ENCODE measurements at regions not wholly inside any gene's neighbourhood (a gene's known extent, or its start where the extent isn't known, plus 50 kb on each side); places are given as distances from the start of the nearest gene placed in this dataset.
"Not testable (repeated sequence)": the region's sequence is repeated elsewhere in the genome, so short reads cannot be mapped to it uniquely, and the experiment has no call there.

- WGBS, result 90% methylated on average over 8 of the region's 8 CpGs
- H3K4me1 ChIP-seq (ENCODE audit: insufficient read depth), result no peaks in the 10 kb centered on the region
- DNase-seq (ENCODE audit: extremely low spot score), result no peak
- H3K27ac ChIP-seq (ENCODE audit: low read depth), result no peak overlapping the region
- no peaks in the 10 kb centered on the region for H3K36me3 ChIP-seq (ENCODE audit: insufficient read depth)
- no peak overlapping the region for H3K4me3 ChIP-seq (ENCODE audit: low read depth, low read length)
Observed at GRCh38 chr12:68984796-68985573, 52.0 kb upstream of the CPM start.

- H3K27ac ChIP-seq (ENCODE audit: low read depth); H3K4me1 ChIP-seq (ENCODE audit: insufficient read depth); DNase-seq (ENCODE audit: extremely low spot score); H3K4me3 ChIP-seq (ENCODE audit: low read depth, low read length); H3K36me3 ChIP-seq (ENCODE audit: insufficient read depth): not testable (repeated sequence)
- WGBS, result 89% methylated on average over 4 of the region's 4 CpGs
Observed at GRCh38 chr12:68997526-68997925, 64.6 kb upstream of the CPM start.

- Histone ChIP-seq H3K4me3 (ENCODE audit: low read depth, low read length) (no peak overlapping the region), H3K4me1 (ENCODE audit: insufficient read depth) (no peaks in the 10 kb centered on the region), H3K36me3 (ENCODE audit: insufficient read depth) (no peaks in the 10 kb centered on the region), H3K27ac (ENCODE audit: low read depth) (no peak overlapping the region)
- 67% methylated on average over 1 of the region's 1 CpG for WGBS
- no peak for DNase-seq (ENCODE audit: extremely low spot score)
Observed at GRCh38 chr12:68998041-68998440, 65.1 kb upstream of the CPM start.

GRCh38 chr12:69000074-69000473 lies 67.1 kb upstream of the CPM start:
- H3K4me1 ChIP-seq (ENCODE audit: insufficient read depth), result no peaks in the 10 kb centered on the region
- DNase-seq (ENCODE audit: extremely low spot score), result no peak
- 89% methylated on average over 3 of the region's 3 CpGs for WGBS
- H3K27ac ChIP-seq (ENCODE audit: low read depth), result no peak overlapping the region
- H3K36me3 ChIP-seq (ENCODE audit: insufficient read depth), result no peaks in the 10 kb centered on the region
- H3K4me3 ChIP-seq (ENCODE audit: low read depth, low read length), result no peak overlapping the region

- H3K36me3 ChIP-seq (ENCODE audit: insufficient read depth), result no peaks in the 10 kb centered on the region
- no peak overlapping the region for H3K4me3 ChIP-seq (ENCODE audit: low read depth, low read length)
- DNase-seq (ENCODE audit: extremely low spot score), result no peak
- WGBS, result 83% methylated on average over 2 of the region's 2 CpGs
- H3K4me1 ChIP-seq (ENCODE audit: insufficient read depth), result no peaks in the 10 kb centered on the region
- H3K27ac ChIP-seq (ENCODE audit: low read depth), result no peak overlapping the region
Observed at GRCh38 chr12:69000540-69001243, 67.7 kb upstream of the CPM start.

GRCh38 chr12:69001251-69001650 lies 68.3 kb upstream of the CPM start:
- Histone ChIP-seq H3K4me1 (ENCODE audit: insufficient read depth) (no peaks in the 10 kb centered on the region), H3K27ac (ENCODE audit: low read depth) (no peak overlapping the region), H3K4me3 (ENCODE audit: low read depth, low read length) (no peak overlapping the region), H3K36me3 (ENCODE audit: insufficient read depth) (no peaks in the 10 kb centered on the region)
- DNase-seq (ENCODE audit: extremely low spot score), result no peak
- 95% methylated on average over 3 of the region's 3 CpGs for WGBS

GRCh38 chr12:69002969-69003368 lies 70.0 kb upstream of the CPM start:
- 76% methylated on average over 4 of the region's 4 CpGs for WGBS
- no peaks in the 10 kb centered on the region for H3K36me3 ChIP-seq (ENCODE audit: insufficient read depth)
- H3K27ac ChIP-seq (ENCODE audit: low read depth), result no peak overlapping the region
- no peak for DNase-seq (ENCODE audit: extremely low spot score)
- H3K4me3 ChIP-seq (ENCODE audit: low read depth, low read length), result no peak overlapping the region
- H3K4me1 ChIP-seq (ENCODE audit: insufficient read depth), result no peaks in the 10 kb centered on the region

GRCh38 chr12:69003991-69004390 lies 71.0 kb upstream of the CPM start:
- no peak overlapping the region for H3K4me3 ChIP-seq (ENCODE audit: low read depth, low read length)
- 91% methylated on average over 2 of the region's 2 CpGs for WGBS
- no peaks in the 10 kb centered on the region for H3K4me1 ChIP-seq (ENCODE audit: insufficient read depth)
- no peaks in the 10 kb centered on the region for H3K36me3 ChIP-seq (ENCODE audit: insufficient read depth)
- DNase-seq (ENCODE audit: extremely low spot score), result no peak
- no peak overlapping the region for H3K27ac ChIP-seq (ENCODE audit: low read depth)

GRCh38 chr12:69007101-69007854 lies 74.3 kb upstream of the CPM start:
- H3K4me1 ChIP-seq (ENCODE audit: insufficient read depth), result no peaks in the 10 kb centered on the region
- H3K36me3 ChIP-seq (ENCODE audit: insufficient read depth), result no peaks in the 10 kb centered on the region
- no peak overlapping the region for H3K27ac ChIP-seq (ENCODE audit: low read depth)
- DNase-seq (ENCODE audit: extremely low spot score), result peak; percentile 52
- no peak overlapping the region for H3K4me3 ChIP-seq (ENCODE audit: low read depth, low read length)
- 15% methylated on average over 9 of the region's 9 CpGs for WGBS

GRCh38 chr12:69007855-69008351 lies 74.9 kb upstream of the CPM start:
- Histone ChIP-seq H3K4me1 (ENCODE audit: insufficient read depth) (no peaks in the 10 kb centered on the region), H3K4me3 (ENCODE audit: low read depth, low read length) (no peak overlapping the region), H3K36me3 (ENCODE audit: insufficient read depth) (no peaks in the 10 kb centered on the region), H3K27ac (ENCODE audit: low read depth) (no peak overlapping the region)
- 58% methylated on average over 5 of the region's 5 CpGs for WGBS
- no peak for DNase-seq (ENCODE audit: extremely low spot score)

GRCh38 chr12:69008520-69008919 lies 75.5 kb upstream of the CPM start:
- no peak overlapping the region for H3K4me3 ChIP-seq (ENCODE audit: low read depth, low read length)
- H3K4me1 ChIP-seq (ENCODE audit: insufficient read depth), result no peaks in the 10 kb centered on the region
- 86% methylated on average over 4 of the region's 4 CpGs for WGBS
- DNase-seq (ENCODE audit: extremely low spot score), result no peak
- no peak overlapping the region for H3K27ac ChIP-seq (ENCODE audit: low read depth)
- no peaks in the 10 kb centered on the region for H3K36me3 ChIP-seq (ENCODE audit: insufficient read depth)

- WGBS, result 72% methylated on average over 2 of the region's 2 CpGs
- H3K27ac ChIP-seq (ENCODE audit: low read depth), result no peak overlapping the region
- H3K36me3 ChIP-seq (ENCODE audit: insufficient read depth), result no peaks in the 10 kb centered on the region
- no peak overlapping the region for H3K4me3 ChIP-seq (ENCODE audit: low read depth, low read length)
- no peaks in the 10 kb centered on the region for H3K4me1 ChIP-seq (ENCODE audit: insufficient read depth)
- DNase-seq (ENCODE audit: extremely low spot score), result no peak
Observed at GRCh38 chr12:69014047-69014446, 81.1 kb upstream of the CPM start.

GRCh38 chr12:69015017-69015416 lies 82.0 kb upstream of the CPM start:
- Histone ChIP-seq H3K27ac (ENCODE audit: low read depth) (no peak overlapping the region), H3K4me1 (ENCODE audit: insufficient read depth) (no peaks in the 10 kb centered on the region), H3K36me3 (ENCODE audit: insufficient read depth) (no peaks in the 10 kb centered on the region), H3K4me3 (ENCODE audit: low read depth, low read length) (no peak overlapping the region)
- WGBS, result 92% methylated on average over 2 of the region's 2 CpGs
- DNase-seq (ENCODE audit: extremely low spot score), result no peak

GRCh38 chr12:69015831-69016230 lies 82.9 kb upstream of the CPM start:
- DNase-seq (ENCODE audit: extremely low spot score), result no peak
- Histone ChIP-seq H3K27ac (ENCODE audit: low read depth) (no peak overlapping the region), H3K4me1 (ENCODE audit: insufficient read depth) (no peaks in the 10 kb centered on the region), H3K36me3 (ENCODE audit: insufficient read depth) (no peaks in the 10 kb centered on the region), H3K4me3 (ENCODE audit: low read depth, low read length) (no peak overlapping the region)
- WGBS, result 68% methylated on average over 6 of the region's 6 CpGs

All from urinary bladder (tissue), 3 donors.